ENCODE measurements at regions not wholly inside any gene's neighbourhood (a gene's known extent, or its start where the extent isn't known, plus 50 kb on each side); places are given as distances from the start of the nearest gene placed in this dataset.
A peak's percentile ranks its signal among the peaks of the same experiment; 100 is the strongest.

- DNase-seq (ENCODE audit: low spot score), result peak; percentile 13
These were observed 93.7 kb upstream of the KLHL29 start for GRCh38 chr2:23291239-23291638.

DNA sequence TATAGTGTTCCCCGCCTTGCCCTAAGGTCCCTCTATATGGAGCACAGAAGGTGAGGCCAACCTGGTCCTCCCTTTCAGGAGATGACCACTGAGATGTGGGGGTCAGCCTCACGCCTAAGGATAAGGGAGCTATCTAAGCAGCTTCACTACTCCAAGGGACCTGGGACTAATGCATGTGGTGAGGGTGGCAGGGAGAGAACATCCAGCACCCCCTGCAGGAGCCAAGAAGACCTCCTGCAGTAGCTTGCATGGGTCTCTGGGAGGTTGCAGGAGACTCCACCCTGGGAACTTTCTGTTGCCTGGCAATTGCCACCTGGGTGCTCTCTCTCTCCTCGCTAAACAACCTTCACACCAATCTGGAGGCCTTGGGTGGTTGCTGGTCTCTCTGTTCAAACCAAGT is 93.0 kb upstream of the KLHL29 start:
- peak; percentile 12 for DNase-seq (ENCODE audit: low spot score)

DNA sequence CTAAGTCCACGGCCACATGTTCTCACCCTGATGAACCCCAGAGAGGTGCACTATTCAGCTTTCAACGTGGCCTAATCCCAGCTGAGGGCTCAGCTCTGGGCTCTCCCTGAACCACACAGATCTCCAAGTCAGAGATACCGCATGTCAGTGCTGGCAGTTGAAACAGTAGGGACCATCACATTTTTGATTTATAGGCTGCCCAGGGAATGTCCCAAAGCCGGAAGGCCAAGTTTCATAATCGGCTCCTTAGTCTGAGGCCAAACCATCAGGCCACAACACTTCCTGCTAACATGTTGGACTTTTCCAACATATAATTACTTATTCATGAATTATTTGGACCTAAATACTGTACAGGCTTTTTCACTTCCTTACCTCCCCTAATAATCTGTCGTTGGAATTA is 91.9 kb upstream of the KLHL29 start:
- no peak for DNase-seq (ENCODE audit: low spot score)

DNA sequence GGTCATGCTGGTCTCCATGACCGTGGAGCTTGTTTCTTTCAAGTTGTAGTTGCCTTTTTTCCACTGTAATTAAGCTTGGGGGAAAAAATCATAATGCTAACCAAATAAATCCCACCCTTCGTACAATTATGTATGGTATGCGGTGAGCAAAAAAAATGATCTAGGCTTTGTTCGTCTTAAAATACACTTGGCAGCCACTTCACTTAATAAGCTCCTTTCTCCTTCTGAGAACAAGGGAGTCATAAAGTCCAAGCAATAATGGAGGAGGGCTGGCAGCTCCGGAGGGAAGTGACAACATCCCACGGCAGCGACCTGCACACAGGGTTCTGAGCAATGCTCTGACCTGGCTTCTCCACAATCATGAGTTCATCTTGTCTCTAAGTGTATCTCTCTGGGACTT is 91.2 kb upstream of the KLHL29 start:
- DNase-seq (ENCODE audit: low spot score), result no peak

DNA sequence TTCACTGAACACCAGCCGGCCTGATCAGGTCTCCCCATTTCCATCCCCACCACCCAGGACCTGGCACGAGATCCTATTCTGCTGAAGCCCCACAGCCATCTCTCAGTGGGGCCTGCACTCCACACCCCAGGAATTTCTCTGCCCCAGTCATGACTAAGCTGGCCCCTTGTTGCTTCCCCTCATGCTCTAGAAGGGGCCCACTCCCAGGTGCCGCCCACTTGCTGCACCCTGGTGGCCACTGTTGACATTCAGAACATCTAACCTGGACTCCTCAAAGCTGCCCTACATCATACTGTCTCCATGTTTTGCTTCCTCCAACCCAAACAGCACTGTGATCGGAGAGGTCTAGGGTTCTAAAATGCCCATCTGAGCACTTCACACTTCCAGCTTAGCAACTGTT is 90.7 kb upstream of the KLHL29 start:
- DNase-seq (ENCODE audit: low spot score), result no peak

DNA sequence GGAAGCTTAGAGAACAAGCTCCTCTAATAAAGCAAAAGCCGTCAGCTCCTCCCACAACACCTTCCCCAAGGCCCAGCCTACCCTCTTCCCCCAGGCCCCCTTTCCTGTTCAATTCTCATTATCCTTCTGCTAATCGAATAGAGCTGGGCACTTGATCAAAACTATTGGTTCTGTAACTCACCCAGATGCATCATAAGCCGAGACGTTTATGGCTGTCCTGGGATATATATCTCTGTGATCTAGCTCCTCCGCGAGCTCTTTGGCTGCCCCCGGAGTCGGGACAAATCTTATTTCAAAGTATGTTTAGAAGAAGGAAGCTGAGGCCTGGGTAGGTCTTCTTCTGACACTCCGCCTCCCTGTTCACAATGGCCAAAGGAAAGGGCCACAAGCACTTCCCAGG is 88.3 kb upstream of the KLHL29 start:
- no peak for DNase-seq (ENCODE audit: low spot score)

- no peak for DNase-seq (ENCODE audit: low spot score)
These were observed 87.9 kb upstream of the KLHL29 start for GRCh38 chr2:23297112-23297511.

DNA sequence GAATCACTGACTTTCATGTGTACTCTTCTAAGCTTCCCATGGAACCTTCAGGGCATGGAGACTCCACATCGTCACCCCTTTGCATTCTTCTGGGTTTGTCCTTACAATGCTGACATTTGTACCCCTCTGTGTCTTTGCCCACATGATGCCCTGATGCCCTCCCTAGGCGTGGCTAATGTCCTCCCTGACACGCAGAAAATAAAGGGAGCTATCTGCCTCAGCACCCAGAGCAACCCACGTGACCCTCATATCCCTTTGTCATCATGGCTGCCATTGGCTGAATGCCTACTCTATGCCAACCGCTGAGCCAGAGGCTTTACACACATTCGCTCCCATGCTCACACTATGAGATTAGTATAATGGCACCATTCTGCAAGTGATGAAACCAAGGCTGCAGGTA is 86.4 kb upstream of the KLHL29 start:
- DNase-seq (ENCODE audit: low spot score), result no peak

- DNase-seq (ENCODE audit: low spot score), result no peak
These were observed 85.3 kb upstream of the KLHL29 start for GRCh38 chr2:23299476-23300195.

DNA sequence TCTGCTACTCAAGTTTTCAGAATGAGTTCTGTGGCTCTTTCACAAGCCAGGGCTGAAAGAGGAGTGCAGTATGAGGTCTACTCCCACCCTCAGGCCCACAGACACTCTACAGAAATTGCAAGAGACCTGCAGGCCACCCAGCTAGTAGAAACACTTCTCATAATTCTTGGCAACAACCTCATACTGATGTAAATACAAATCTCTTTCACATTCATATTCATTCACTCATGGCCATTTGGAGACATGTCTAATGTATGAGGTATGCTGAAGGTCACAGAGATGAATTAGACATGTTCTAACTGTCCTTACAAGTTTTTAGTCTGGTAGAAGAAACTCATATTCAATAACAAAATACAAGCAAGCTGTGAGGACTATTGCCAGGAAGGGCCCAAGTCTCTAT is 83.8 kb upstream of the KLHL29 start:
- DNase-seq (ENCODE audit: low spot score), result no peak

DNA sequence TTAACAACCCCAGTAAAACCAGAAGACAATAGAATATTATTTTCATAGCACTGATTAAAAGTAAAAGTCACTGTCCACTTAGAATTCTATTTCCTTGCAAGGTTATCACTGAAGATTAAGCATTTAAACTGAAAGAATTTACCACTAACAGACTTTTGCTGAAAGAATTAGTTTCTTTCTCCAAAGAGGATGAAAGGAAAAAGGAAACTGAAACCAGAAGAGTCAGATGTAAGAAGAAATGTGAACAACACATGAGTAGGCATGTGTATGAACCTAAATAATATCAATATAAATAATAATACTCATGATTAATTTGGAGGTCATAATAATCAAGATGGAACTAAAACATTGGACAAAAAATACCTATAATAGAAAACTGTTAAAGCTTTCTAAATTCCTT is 82.4 kb upstream of the KLHL29 start:
- DNase-seq (ENCODE audit: low spot score), result no peak

DNA sequence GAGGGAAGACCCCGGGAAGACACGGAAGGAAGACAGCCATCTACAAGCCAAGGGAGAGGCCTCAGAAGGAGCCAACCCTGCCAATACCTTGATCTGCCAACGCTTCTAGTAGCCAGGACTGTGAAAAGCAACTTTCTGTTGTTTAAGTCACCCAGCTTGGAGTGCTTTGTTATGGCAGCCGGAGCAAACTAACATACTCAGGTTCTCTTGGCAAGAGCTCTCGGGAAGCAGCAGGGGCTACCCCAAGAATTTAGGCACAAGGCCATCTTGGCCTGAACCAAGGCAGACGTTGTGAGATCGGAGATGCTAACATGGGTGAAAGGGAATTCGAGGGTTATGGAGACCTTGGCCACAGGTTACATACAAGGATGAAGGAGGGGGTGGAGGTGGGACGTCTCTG is 78.6 kb upstream of the KLHL29 start:
- no peak for DNase-seq (ENCODE audit: low spot score)

GRCh38 chr2:23311186-23311585 is 73.8 kb upstream of the KLHL29 start:
- no peak for DNase-seq (ENCODE audit: low spot score)

GRCh38 chr2:23312996-23313606 is 71.9 kb upstream of the KLHL29 start:
- DNase-seq (ENCODE audit: low spot score), result peak; percentile 75

DNA sequence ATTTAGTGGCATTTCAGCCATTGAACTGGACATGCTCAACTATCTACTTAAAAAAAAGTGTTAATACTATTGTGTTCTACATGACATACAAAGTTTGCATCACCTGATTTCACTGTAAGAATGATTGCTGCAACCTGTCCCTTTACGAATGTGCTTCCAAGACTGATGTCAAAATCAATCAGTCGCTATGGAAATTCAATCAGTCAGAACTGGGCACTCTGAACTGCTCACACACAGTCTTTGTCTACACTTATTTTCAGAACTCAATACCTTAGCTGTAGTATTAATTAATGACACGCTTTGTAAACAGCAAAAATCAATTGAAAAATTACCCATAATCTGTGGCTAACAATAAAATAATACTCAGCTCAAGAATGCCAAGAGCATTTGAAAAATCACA is 70.3 kb upstream of the KLHL29 start:
- DNase-seq (ENCODE audit: low spot score), result no peak

GRCh38 chr2:23320058-23320457 is 64.9 kb upstream of the KLHL29 start:
- DNase-seq (ENCODE audit: low spot score), result no peak

DNA sequence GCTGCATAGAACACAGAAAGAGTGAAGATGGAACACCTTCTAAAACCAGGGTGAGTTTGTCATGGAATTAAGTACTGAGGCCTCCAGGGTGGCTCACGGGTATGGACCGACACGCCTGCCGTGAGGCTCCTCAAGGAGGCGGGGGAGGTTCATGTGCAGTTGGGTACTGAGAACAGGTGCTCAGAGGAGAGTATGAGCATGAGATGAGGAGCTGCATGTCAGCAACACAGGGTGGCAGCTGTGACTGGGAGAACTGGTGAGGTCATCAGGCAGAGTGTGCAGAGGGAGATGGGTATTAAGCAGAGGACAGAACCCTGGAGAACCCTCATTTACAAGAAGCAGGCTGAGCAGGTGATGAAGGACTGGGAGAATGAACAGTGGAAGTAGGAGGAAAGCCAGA is 63.2 kb upstream of the KLHL29 start:
- no peak for DNase-seq (ENCODE audit: low spot score)

GRCh38 chr2:23322567-23323197 is 62.3 kb upstream of the KLHL29 start:
- DNase-seq (ENCODE audit: low spot score), result no peak

DNA sequence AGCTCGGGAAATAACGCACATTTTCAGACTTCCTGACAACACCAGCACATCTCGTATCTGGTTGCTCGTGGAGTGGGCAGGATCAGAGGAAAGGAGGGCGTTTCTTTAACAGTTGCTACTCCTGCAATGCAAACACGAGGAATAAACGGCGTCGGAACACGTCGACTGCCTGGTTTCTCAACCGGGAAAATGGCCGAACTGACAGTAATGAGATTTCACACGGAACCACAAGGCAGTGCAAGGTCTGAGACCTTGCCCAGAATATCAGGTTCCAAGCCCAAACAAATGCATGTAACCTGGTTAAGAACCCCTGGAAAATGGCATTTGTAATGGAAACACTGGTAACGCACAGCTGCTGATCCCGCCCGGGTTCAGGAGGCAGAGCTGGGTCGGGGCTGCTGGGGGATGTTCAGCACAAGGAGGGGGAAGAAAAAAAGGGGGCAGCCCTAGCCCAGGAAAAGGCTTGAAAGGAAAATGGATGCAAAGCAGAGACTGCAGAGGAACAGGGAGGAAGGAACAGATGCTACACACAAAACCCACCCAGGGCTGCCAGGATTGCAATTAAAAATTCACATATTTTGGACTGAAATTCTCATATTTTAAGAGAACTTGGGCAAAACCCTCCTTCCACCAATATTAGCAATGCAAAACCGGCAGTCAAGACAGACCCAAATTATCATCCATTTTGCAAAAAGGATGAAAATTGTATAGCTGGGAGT is 61.6 kb upstream of the KLHL29 start:
- DNase-seq (ENCODE audit: low spot score), result no peak

GRCh38 chr2:23323917-23324680 is 60.9 kb upstream of the KLHL29 start:
- DNase-seq (ENCODE audit: low spot score), result no peak

DNA sequence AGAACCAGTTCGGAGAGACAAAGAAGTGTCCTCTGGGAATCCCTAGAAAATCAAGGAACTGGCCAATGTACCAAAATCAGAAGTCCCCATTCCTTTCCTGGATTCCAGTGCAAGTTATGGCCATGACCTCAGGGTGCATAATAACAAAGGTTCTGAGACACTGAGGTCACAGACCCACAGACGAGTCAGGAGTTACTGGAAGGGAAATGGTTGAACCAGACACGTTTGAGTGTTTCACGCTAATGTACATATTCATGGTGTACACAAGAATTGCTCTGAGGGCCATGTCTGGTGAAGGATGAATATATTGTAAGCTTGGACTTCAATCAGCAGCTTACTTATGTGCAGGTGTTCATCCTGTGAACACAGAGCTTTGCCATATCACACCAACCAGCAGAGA is 58.6 kb upstream of the KLHL29 start:
- no peak for DNase-seq (ENCODE audit: low spot score)

DNA sequence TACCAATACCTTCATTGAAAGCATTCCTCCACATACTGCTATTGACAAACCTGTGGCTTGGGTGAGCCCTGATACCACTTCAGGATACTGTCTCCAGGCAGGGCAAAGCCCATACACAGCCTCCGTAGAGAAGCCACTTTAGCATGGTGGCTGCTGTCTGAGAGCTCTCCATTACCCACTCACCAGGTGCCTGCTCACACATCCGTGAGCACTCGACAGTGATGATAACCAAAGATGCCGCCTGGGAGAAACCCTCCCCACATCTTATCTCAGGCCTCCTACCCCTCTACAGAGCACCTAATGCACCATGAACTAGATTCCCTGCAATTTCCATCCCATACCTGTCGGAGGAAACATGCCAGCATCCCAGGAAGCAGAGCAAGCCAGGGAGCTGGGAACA is 57.6 kb upstream of the KLHL29 start:
- no peak for DNase-seq (ENCODE audit: low spot score)

Measured in ecto neural progenitor cell (in vitro differentiated cells).